Activated T-cell treated with anti-CD3 and anti-CD28 coated beads for 48 hours (primary cell): ENCODE measurements at regions not wholly inside any gene's neighbourhood (a gene's known extent, or its start where the extent isn't known, plus 50 kb on each side); places are given as distances from the start of the nearest gene placed in this dataset.

Experiments used
- DNase-seq: peaks from one replicate; pipeline ENCODE4 v3.0.0-alpha.2; 2020; ENCODE audit warnings: low read depth

- DNase-seq, result no peak
Measured at GRCh38 chr14:101333335-101334280, 227.7 kb upstream of the DIO3 start.

GRCh38 chr14:101334656-101335055 lies 226.6 kb upstream of the DIO3 start:
- DNase-seq, result no peak

- DNase-seq, result no peak
Measured at GRCh38 chr14:101335061-101335661, 226.1 kb upstream of the DIO3 start.

- DNase-seq, result no peak
Measured at GRCh38 chr14:101336183-101336582, 225.1 kb upstream of the DIO3 start.

GRCh38 chr14:101337053-101337452 lies 224.2 kb upstream of the DIO3 start:
- DNase-seq, result no peak

- DNase-seq, result no peak
Measured at GRCh38 chr14:101340556-101340955, 220.7 kb upstream of the DIO3 start.

- no peak for DNase-seq
Measured at GRCh38 chr14:101347893-101348777, 213.2 kb upstream of the DIO3 start.

- no peak for DNase-seq
Measured at GRCh38 chr14:101349108-101349507, 212.2 kb upstream of the DIO3 start.

- DNase-seq, result no peak
Measured at GRCh38 chr14:101350021-101350420, 211.3 kb upstream of the DIO3 start.

- no peak for DNase-seq
Measured at GRCh38 chr14:101350691-101351090, 210.6 kb upstream of the DIO3 start.

- no peak for DNase-seq
Measured at GRCh38 chr14:101351146-101351545, 210.1 kb upstream of the DIO3 start.

GRCh38 chr14:101351769-101352168 lies 209.5 kb upstream of the DIO3 start:
- DNase-seq, result no peak

- no peak for DNase-seq
Measured at GRCh38 chr14:101352567-101352966, 208.7 kb upstream of the DIO3 start.

- DNase-seq, result no peak
Measured at GRCh38 chr14:101353422-101353821, 207.9 kb upstream of the DIO3 start.

GRCh38 chr14:101354726-101355125 lies 206.6 kb upstream of the DIO3 start:
- DNase-seq, result no peak

GRCh38 chr14:101355284-101355683 lies 206.0 kb upstream of the DIO3 start:
- DNase-seq, result no peak

GRCh38 chr14:101357038-101357437 lies 204.3 kb upstream of the DIO3 start:
- no peak for DNase-seq

GRCh38 chr14:101357559-101358319 lies 203.6 kb upstream of the DIO3 start:
- no peak for DNase-seq

- DNase-seq, result no peak
Measured at GRCh38 chr14:101358320-101359125, 202.8 kb upstream of the DIO3 start.

GRCh38 chr14:101359221-101360053 lies 201.9 kb upstream of the DIO3 start:
- DNase-seq, result no peak
